SK-N-MC (cell line): ENCODE measurements at regions not wholly inside any gene's neighbourhood (a gene's known extent, or its start where the extent isn't known, plus 50 kb on each side); places are given as distances from the start of the nearest gene placed in this dataset.

Experiments used
- DNase-seq: peaks from one replicate; pipeline ENCODE4 v3.0.0-alpha.2; 2011; ENCODE audit warnings: low read depth, low spot score
- H3K27ac ChIP-seq: fragments of 200-600 bp; sonication (generic); 2 replicates; pipeline ENCODE4 v1.5.1; 2016; ENCODE audit warnings: mixed run types
- H3K36me3 ChIP-seq: fragments of 200-600 bp; sonication (generic); 2 replicates; pipeline ENCODE4 v1.6.1; 2017; ENCODE audit warnings: antibody characterized with exemption, low read length, mixed read lengths; ENCODE audit not compliant: insufficient read depth
- H3K4me3 ChIP-seq: fragments of 200-600 bp; sonication (generic); 2 replicates; pipeline ENCODE4 v1.5.1; 2016
- H3K9ac ChIP-seq: fragments of 200-600 bp; sonication (generic); 2 replicates; pipeline ENCODE4 v1.8.0; 2017; ENCODE audit warnings: mixed run types, mixed read lengths; ENCODE audit not compliant: insufficient read length
- H3K9me3 ChIP-seq: fragments of 200-600 bp; sonication (generic); 2 replicates; pipeline ENCODE4 v1.6.1; 2017; ENCODE audit warnings: low read depth, mild to moderate bottlenecking, antibody characterized with exemption, low read length, moderate library complexity, mixed read lengths
- EZH2 ChIP-seq: fragments of 200-600 bp; sonication (generic); IDR thresholded peaks from one replicate; pipeline ENCODE4 v1.6.1; 2017; ENCODE audit warnings: antibody characterized with exemption
- FOXP2 ChIP-seq: optimal IDR thresholded peaks from 2 replicates; pipeline ENCODE3; 2011; ENCODE audit warnings: mild to moderate bottlenecking, moderate library complexity; ENCODE audit not compliant: insufficient read depth; ENCODE audit errors: extremely low read length, control extremely low read depth
- POLR2AphosphoS5 ChIP-seq: IDR thresholded peaks from 2 replicates; pipeline ENCODE4 v1.6.1; 2012; ENCODE audit warnings: mild to moderate bottlenecking, low read depth, low read length, borderline replicate concordance

DNA sequence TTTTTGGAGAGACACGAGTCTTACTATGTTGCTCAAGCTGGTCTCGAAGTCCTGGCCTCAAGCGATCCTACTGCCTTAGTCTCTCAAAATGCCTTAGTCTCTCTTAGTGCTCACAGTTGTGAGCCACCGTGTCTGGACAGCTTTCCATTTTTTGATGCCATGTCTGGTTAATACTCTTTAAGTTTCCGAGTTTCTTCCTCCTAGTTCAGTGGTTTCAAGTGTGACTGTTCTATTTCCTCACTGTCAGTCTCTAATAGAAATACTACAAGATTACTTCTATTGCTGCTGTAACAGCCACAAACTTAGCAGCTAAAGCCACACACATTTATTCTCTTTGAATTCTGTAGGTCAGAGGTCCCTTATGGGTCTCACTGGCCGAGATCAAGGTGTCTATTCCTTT, 125.1 kb upstream of the MGAT5 start:
- H3K36me3 ChIP-seq, result no peaks in the 10 kb centered on the region
- H3K9me3 ChIP-seq, result no peaks in the 10 kb centered on the region
- TF ChIP-seq FOXP2 (no peak), POLR2AphosphoS5 (no peak), EZH2 (no peak)
- no peak overlapping the region for H3K9ac ChIP-seq
- H3K27ac ChIP-seq, result no peak overlapping the region
- no peak overlapping the region for H3K4me3 ChIP-seq
- no peak for DNase-seq

DNA sequence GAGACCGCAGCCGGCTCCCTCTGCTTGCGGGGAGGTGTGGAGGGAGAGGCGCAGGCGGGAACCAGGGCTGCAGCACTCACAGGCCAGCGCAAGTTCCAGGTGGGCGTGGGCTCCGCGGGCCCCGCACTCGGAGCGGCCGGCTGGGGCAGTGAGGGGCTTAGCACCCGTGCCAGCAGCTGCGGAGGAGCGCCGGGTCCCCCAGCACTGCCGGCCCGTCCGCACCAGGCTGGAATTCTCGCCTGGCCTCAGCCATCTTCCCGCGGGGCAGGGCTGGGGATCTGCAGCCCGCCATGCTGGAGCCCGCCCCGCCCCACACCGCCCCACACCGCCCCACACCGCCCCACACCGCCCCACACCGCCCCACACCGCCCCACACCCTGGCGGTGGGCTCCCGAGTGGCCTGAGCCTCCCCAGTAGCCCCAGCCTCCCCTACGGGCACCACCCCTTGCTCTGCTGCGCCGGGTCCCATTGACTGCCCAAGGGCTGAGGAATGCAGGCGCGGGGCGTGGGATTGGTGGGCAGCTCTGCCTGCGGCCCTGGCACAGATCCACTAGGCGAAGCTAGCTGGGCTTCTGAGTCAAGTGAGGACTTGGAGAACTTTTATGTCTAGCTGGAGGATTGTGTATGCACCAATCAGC, 123.9 kb upstream of the MGAT5 start:
- H3K27ac ChIP-seq, result no peak overlapping the region
- TF ChIP-seq POLR2AphosphoS5, result no peak
- TF ChIP-seq FOXP2, result no peak
- no peak for TF ChIP-seq EZH2

DNA sequence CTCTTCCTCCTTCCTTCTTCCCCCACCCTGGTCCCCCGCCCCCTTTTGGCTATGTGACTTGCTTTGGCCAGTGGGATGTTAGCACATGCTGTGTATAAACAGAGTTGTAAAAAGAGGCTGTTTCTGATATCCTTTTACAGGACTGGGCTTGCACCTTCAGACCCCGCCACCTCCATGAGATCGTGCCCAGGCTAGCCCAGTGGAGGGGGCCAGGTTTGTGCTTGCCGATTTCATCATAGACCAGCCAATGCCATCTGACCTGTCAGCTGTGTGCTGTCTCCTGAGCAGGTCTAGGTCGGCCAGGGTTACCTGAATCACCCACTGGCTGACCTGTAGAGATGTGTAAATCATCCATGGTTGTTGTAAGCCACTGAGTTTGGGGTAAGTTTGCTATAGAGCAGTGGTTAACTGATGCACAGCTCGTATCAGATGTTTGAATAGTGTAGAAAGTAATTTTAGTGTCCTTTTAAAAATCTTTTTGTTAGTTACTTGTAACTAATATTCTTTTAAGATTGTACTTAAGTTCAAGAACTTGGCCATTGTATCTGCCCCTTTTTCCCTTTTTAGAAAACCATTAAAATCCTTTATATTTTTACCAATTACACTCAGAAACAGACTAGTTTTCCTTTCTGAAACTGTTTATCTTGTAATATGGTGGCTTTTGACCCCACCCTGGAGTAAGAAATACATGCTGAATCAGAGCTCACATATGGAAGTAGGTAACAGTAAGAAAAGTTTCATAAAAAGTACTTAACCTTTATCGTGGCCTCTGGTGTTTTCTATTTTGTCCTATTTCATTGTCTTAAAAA, 122.0 kb upstream of the MGAT5 start:
- DNase-seq, result no peak
- no peak overlapping the region for H3K4me3 ChIP-seq
- H3K27ac ChIP-seq, result no peak overlapping the region
- no peaks in the 10 kb centered on the region for H3K9me3 ChIP-seq
- TF ChIP-seq POLR2AphosphoS5 (no peak), FOXP2 (no peak), EZH2 (no peak)
- no peak overlapping the region for H3K9ac ChIP-seq
- H3K36me3 ChIP-seq, result no peaks in the 10 kb centered on the region

More for the DNA sequence above, 123.9 kb upstream of the MGAT5 start:
- no peak overlapping the region for H3K9ac ChIP-seq
- DNase-seq, result no peak
- H3K9me3 ChIP-seq, result no peaks in the 10 kb centered on the region
- H3K36me3 ChIP-seq, result no peaks in the 10 kb centered on the region
- H3K4me3 ChIP-seq, result no peak overlapping the region

DNA sequence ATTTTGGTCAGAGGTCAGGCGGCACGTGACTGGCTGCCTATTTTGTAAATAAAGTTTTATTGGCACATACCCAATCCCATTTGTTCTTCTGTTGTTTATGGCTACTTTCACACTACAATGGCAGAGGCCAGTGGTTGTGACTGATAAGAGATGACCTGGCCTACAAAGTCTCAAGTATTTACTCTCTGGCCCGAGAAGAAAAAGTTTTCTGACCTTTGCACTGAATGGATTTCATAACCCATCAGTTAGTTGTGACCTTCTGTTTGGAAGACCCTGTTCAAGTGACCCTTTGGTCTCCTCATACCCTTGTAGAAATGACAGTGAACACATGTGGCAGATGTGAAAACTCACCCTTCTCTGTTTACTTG, 121.4 kb upstream of the MGAT5 start:
- no peak for DNase-seq
- Histone ChIP-seq H3K27ac (no peak overlapping the region), H3K36me3 (no peaks in the 10 kb centered on the region), H3K9ac (no peak overlapping the region), H3K4me3 (no peak overlapping the region), H3K9me3 (no peaks in the 10 kb centered on the region)
- TF ChIP-seq EZH2 (no peak), POLR2AphosphoS5 (no peak), FOXP2 (no peak)

DNA sequence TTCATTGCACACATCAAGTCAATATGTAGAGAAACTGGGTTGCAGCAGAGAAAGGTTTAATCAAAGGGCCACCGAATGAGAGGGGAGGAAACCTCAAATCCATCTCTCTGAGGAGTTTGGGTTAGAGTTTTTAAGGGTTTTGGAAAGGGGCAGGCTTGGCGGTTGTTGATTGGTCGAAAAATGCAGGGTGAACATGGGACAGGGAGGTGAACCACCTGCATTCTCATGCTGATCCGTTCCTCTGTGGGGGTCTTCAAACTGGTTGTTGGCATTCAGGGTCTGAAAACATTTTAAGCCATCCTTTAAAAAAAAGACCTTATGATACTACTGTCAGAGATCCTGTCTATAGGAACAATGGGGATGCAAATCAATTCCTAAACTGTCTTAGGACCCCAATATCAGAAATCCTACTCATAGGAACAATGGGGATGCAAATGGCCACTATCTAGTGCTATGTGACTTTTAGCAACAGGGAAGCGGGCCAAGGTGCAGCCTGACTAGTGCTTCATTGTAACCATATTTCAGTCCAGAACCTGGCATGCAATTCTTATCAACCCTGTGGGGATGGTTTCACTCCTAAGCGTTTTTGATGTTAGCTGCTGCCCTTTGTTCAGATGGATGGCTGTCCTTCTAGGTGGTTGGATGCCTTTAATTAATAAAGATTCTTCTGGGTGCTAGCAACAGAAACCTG, 120.1 kb upstream of the MGAT5 start:
- DNase-seq, result no peak
- TF ChIP-seq FOXP2 (no peak), EZH2 (no peak), POLR2AphosphoS5 (no peak)
- H3K27ac ChIP-seq, result no peak overlapping the region
- no peak overlapping the region for H3K4me3 ChIP-seq
- H3K36me3 ChIP-seq, result no peaks in the 10 kb centered on the region
- no peak overlapping the region for H3K9ac ChIP-seq
- H3K9me3 ChIP-seq, result no peaks in the 10 kb centered on the region

DNA sequence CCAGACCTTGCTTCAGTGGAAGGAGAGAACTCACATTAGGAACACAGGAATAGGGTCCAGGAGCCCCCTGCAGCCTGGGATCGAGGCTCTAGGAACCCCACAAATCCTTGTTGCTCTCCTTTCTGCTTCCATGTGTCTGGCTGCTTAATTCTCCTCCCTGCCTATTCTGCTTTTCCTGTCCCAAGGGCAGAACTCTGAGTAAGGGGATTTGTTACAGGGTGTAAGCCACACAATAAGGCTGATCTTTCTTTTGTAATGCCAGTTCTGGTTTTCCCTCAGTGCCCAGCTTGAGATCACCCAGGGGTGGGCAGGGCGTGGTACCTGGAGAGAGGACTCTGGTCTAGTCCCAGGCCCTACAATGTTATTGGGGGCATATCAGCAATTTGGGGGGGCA, 119.6 kb upstream of the MGAT5 start:
- Histone ChIP-seq H3K4me3 (no peak overlapping the region), H3K9me3 (no peaks in the 10 kb centered on the region), H3K9ac (no peak overlapping the region), H3K27ac (no peak overlapping the region), H3K36me3 (no peaks in the 10 kb centered on the region)
- no peak for TF ChIP-seq EZH2
- TF ChIP-seq FOXP2, result no peak
- TF ChIP-seq POLR2AphosphoS5, result no peak
- no peak for DNase-seq

DNA sequence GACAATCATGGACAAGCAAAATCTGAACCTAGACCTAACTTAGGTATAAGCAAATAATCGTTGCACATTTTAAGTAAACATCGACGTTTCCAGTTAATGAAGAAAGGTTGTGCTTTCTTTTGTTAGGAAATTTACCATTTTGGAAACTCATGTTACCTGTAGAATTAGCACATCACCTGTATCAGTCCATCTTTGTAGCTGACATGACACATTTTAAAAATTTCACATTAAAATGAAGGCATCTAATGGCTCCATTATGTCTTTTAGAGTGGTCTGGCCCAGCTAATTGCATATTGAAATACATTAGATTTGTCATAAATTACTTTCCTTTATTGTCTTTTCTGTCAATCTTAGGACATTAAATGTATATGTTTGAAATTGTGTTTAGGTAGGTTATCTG, 119.0 kb upstream of the MGAT5 start:
- no peak overlapping the region for H3K4me3 ChIP-seq
- H3K9me3 ChIP-seq, result no peaks in the 10 kb centered on the region
- TF ChIP-seq EZH2 (no peak), POLR2AphosphoS5 (no peak), FOXP2 (no peak)
- no peak for DNase-seq
- no peak overlapping the region for H3K9ac ChIP-seq
- H3K36me3 ChIP-seq, result no peaks in the 10 kb centered on the region
- H3K27ac ChIP-seq, result no peak overlapping the region

DNA sequence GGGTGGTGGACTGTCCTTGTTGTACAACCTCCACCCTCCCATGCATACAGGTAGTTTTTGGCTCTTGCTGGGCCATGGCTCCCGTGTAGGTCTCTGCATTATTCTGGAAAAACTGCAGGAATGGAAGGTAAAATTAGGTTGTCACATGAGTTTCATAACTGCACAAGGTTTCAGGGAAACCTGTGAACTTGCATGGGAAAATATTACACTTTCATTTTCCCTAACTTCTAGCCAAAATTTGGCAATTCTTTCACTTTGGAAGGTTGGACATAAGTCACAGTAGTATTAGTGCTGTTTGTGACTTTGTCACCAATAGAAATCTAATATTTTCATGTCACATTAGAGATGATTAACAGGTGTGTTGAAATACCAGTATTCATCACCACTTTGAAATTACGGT, 118.1 kb upstream of the MGAT5 start:
- H3K27ac ChIP-seq, result no peak overlapping the region
- no peak for DNase-seq
- no peaks in the 10 kb centered on the region for H3K36me3 ChIP-seq
- no peak overlapping the region for H3K9ac ChIP-seq
- TF ChIP-seq POLR2AphosphoS5 (no peak), EZH2 (no peak), FOXP2 (no peak)
- no peaks in the 10 kb centered on the region for H3K9me3 ChIP-seq
- no peak overlapping the region for H3K4me3 ChIP-seq

DNA sequence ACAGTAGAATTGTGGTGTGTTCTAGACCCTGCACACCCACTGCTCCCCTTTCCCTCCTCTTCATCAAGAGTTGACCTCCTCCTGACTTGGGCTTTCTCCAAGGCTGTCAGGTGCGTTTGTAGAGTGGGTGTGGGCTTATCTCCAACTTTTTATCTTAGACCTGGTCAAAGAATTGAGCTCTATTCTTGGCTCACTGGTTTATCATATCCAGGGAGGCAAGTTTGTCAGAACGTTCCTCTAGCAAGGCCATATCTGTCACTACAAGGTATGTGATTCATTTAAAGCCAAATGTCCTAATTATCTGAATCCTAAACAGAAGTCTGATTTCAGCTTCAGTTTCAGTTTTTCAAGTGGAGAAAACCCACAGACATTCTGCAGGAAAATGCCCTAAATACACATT, 117.1 kb upstream of the MGAT5 start:
- H3K9me3 ChIP-seq, result no peaks in the 10 kb centered on the region
- H3K27ac ChIP-seq, result no peak overlapping the region
- no peaks in the 10 kb centered on the region for H3K36me3 ChIP-seq
- H3K4me3 ChIP-seq, result peak overlapping the region; percentile 57
- H3K9ac ChIP-seq, result no peak overlapping the region
- DNase-seq, result no peak
- TF ChIP-seq POLR2AphosphoS5 (no peak), FOXP2 (no peak), EZH2 (no peak)
